HAP-1 (cell line): ENCODE measurements at regions not wholly inside any gene's neighbourhood (a gene's known extent, or its start where the extent isn't known, plus 50 kb on each side); places are given as distances from the start of the nearest gene placed in this dataset.

Experiments
- DNase-seq, 2 experiments: peaks; one replicate each; pipeline ENCODE4 v3.0.0-alpha.2; 2016 to 2020; ENCODE audit warnings: low spot score in 2 of 2
- H3K27me3 ChIP-seq: fragments of 250-450 bp; sonication (Bioruptor Pico); 2 replicates; pipeline ENCODE4 v1.5.1; 2020; ENCODE audit warnings: low read depth, mild to moderate bottlenecking, moderate library complexity
- H3K36me3 ChIP-seq: fragments of 250-450 bp; sonication (Bioruptor Pico); replicated peaks from 2 replicates; pipeline ENCODE4 v1.5.1; 2020; ENCODE audit warnings: mild to moderate bottlenecking
- H3K4me1 ChIP-seq: fragments of 250-450 bp; sonication (Bioruptor Pico); 2 replicates; pipeline ENCODE4 v1.5.1; 2020; ENCODE audit warnings: mild to moderate bottlenecking
- H3K4me3 ChIP-seq: fragments of 250-450 bp; sonication (Bioruptor Pico); 2 replicates; pipeline ENCODE4 v1.5.1; 2020; ENCODE audit warnings: mild to moderate bottlenecking, moderate library complexity
- H3K9me3 ChIP-seq: fragments of 250-450 bp; sonication (Bioruptor Pico); 2 replicates; pipeline ENCODE4 v1.5.1; 2020; ENCODE audit warnings: mild to moderate bottlenecking, moderate library complexity
- in situ Hi-C: fragments of 300-500 bp; cut with MboI; formaldehyde crosslinking; loops from 3 replicates; pipeline ENCODE4 v1.14.3; 2020; ENCODE audit warnings: low sequenced_read_pairs, inconsistent platforms, mixed read lengths

DNA sequence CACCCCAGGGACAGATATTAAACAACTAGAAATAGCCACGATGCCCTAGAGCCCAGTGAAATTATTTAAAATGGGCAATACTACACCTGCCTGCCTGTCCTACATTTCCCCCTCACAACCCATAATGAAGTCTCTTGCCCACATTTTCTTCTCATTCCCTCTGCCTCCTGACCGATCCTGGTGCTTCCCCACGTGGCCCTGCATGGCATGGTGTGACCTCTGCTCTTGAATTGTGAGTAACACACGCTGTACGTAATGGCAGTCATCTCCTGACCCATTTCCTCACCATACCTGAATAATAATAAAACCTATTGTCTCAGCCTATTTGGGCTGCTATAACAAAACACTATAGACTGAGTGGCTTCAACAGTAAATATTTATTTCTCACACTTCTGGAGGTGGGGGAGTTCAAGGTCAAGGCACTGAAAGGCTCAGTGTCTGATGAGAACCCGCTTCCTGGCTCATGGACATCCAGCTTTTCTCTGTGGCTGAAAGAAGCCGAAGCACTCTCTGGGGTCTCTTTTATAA, 77.0 kb upstream of the ENPP6 start:
- no peak for DNase-seq
- in situ Hi-C loops, result no loop called here
- Histone ChIP-seq H3K36me3 (no peaks in the 10 kb centered on the region), H3K4me1 (peaks cover 6% of the 10 kb centered on the region), H3K9me3 (0 out of 2 replicates have a peak, but pooled peaks cover 2% of the 10 kb centered on the region), H3K27me3 (no peaks in the 10 kb centered on the region), H3K4me3 (no peak overlapping the region)

DNA sequence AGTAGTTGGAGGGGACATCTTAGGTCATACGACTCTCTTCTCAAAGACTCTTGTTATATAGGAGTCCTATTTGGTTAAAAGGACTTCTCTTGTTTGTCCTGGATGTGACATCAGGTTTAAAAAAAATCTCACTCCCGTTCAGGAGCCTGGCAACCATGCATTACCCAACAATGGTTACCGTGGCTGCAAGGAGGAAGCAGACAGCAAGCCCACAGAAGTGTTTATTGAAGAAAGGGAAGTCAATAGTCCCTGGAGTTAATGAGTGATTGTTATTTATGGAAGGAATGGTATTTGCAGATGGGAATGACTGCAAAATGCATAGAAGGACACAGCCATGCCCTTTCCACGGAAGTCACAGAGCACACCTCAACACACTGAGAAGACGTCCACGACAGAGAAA, 75.9 kb upstream of the ENPP6 start:
- DNase-seq, result no peak
- H3K36me3 ChIP-seq, result no peaks in the 10 kb centered on the region
- peaks cover 5% of the 10 kb centered on the region for H3K4me1 ChIP-seq
- in situ Hi-C loops, result no loop called here
- no peaks in the 10 kb centered on the region for H3K27me3 ChIP-seq
- H3K9me3 ChIP-seq, result 0 out of 2 replicates have a peak, but pooled peaks cover 2% of the 10 kb centered on the region
- no peak overlapping the region for H3K4me3 ChIP-seq

DNA sequence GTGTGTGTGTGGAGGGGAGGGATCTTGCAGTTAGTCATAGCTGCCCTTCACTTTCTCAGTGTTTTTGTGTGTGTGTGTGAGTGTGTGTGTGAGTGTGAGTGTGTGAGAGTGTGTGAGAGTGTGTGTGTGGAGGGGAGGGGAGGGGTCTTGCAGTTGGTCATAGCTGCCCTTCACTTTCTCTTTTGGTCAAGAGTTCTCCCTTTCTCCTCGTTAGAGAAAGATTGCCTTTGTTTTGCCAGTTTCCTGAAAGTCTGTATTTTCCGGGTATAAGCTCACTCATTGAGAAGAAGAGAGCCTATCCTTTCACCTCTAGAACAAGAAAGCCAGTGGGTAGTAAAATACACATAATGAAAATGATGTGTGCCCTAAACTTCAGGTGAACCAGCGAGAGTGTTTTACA, 75.2 kb upstream of the ENPP6 start:
- Histone ChIP-seq H3K4me1 (no peaks in the 10 kb centered on the region), H3K27me3 (no peaks in the 10 kb centered on the region), H3K36me3 (no peaks in the 10 kb centered on the region), H3K9me3 (0 out of 2 replicates have a peak, but pooled peaks cover 2% of the 10 kb centered on the region), H3K4me3 (no peak overlapping the region)
- DNase-seq, result no peak
- in situ Hi-C loops, result no loop called here

DNA sequence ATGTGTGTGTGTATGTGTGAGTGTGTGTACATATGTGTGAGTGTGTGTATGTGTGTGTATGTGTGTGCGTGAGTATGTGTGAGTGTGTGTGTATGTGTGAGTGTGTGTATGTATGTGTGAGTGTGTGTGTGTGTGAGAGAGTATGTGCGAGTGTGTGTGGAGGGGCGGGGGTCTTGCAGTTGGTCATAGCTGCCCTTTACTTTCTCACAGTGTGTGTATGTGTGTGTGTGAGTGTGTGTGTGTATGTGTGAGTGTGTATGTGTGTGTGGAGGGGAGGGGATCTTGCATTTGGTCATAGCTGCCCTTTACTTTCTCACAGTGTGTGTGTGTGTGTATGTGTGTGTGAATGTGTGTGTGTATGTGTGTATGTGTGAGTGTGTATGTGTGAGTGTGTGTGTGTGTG, 74.8 kb upstream of the ENPP6 start:
- in situ Hi-C loops, result no loop called here
- Histone ChIP-seq H3K36me3 (no peaks in the 10 kb centered on the region), H3K4me3 (no peak overlapping the region), H3K27me3 (no peaks in the 10 kb centered on the region), H3K4me1 (no peaks in the 10 kb centered on the region), H3K9me3 (0 out of 2 replicates have a peak, but pooled peaks cover 2% of the 10 kb centered on the region)
- no peak for DNase-seq

DNA sequence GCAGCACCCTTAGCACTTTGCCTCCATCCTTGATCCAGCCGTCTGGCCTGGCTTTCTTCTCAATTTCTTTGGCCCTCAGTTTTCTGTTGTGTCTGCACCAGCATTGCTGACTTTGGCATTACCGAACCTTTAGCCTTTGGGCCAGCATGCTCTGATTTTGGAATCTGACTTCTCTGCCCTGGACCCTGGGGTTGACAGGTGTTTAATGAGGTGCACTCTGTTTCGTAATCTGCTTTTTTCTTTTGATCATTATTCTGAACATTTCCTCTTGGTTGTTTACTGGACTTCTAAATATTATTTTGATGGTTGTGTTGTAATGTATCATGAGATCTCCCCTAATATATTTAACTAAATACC, 71.5 kb upstream of the ENPP6 start:
- no peaks in the 10 kb centered on the region for H3K9me3 ChIP-seq
- in situ Hi-C loops, result no loop called here
- H3K4me3 ChIP-seq, result no peak overlapping the region
- DNase-seq, result no peak
- peaks cover 9% of the 10 kb centered on the region for H3K4me1 ChIP-seq
- H3K27me3 ChIP-seq, result no peaks in the 10 kb centered on the region
- H3K36me3 ChIP-seq, result no peaks in the 10 kb centered on the region

DNA sequence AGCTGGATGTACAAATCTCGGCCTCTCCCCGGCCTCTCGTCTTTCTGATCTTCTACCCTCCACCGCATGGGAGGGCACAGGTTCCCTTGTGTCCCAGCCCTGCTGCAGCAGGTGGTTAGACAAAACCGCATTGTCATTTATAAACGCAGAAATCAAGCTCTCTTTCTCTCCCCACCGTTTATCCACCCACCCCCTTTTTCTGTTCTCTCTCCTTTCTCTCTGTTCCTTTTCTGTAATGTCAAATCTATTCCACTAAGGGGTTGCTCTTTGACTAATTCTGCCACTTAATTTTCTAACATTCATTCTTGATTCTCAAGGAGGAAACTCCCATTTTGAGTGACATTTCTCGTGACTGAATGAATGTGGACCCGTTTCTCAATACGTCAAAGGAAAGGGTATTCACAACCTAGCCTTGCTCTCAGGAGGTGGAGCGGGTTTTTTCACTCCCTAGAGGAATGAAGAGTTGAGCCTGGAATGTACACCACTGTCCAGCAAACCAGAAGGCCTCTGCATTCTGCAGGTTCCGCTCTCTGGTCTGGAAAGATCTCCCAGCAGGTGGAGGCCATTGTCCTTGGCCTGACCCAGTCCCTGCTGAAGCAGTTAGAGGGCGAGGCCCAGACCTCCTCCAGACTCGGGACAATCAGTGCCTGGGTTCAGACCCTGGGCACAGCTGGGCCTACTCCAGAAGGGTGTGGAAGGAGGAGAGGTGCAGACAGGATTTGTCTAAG, 70.9 kb upstream of the ENPP6 start:
- in situ Hi-C loops, result no loop called here

DNA sequence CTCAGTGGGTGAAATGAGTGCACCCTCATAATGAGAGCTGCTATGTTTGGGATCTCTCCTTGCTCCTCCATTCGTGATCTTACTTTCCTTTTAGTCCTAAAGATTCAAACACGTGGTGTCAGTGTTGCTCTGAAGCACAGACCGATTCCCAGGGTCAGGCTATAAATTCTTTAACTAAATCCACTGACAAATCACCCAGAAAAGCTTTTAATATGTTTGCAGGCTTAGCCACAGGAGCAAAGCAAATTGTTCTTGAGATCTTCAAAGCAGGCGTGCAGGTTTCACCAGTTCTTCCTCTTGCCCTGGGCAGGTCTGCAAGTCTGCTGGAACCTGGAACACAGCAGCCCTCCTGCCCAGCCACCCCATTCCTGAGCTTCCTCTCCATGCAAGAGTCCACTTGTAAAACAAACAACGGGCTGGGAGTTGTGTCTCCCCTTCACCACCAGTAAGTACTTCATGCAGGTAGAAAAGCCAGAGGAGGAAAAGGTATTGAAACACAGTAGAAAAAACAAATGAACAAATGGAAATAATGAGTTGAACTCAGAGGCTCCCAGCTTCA, 70.1 kb upstream of the ENPP6 start:
- in situ Hi-C loops, result no loop called here
- Histone ChIP-seq H3K9me3 (no peaks in the 10 kb centered on the region), H3K4me1 (peaks cover 13% of the 10 kb centered on the region), H3K36me3 (no peaks in the 10 kb centered on the region), H3K4me3 (no peak overlapping the region), H3K27me3 (no peaks in the 10 kb centered on the region)
- DNase-seq, result no peak

More for the DNA sequence above, 70.9 kb upstream of the ENPP6 start:
- Histone ChIP-seq H3K27me3 (no peaks in the 10 kb centered on the region), H3K4me3 (no peak overlapping the region), H3K9me3 (no peaks in the 10 kb centered on the region), H3K4me1 (peaks cover 13% of the 10 kb centered on the region), H3K36me3 (no peaks in the 10 kb centered on the region)
- DNase-seq, result no peak

DNA sequence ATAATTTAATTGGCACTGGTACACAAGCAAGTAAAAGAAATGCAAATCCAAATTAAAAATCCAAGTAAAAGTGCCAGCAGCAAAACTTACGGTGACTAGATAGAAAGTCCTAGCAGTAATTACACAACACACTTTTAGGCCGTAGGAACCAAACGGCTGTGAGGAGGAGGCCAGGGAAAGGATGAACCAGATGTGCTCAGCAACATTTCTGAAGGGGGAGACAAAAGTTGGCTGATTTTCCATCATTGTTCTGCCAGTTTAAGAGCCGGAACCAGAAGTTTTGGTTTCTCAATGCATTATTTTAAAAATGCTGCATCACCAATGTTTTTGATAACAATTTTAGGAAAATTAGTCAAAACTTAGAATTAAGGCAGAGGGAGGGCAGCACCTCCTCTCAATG, 68.7 kb upstream of the ENPP6 start:
- H3K36me3 ChIP-seq, result no peaks in the 10 kb centered on the region
- peaks cover 13% of the 10 kb centered on the region for H3K4me1 ChIP-seq
- no peaks in the 10 kb centered on the region for H3K27me3 ChIP-seq
- in situ Hi-C loops, result no loop called here
- H3K9me3 ChIP-seq, result no peaks in the 10 kb centered on the region
- H3K4me3 ChIP-seq, result no peak overlapping the region
- DNase-seq, result no peak

DNA sequence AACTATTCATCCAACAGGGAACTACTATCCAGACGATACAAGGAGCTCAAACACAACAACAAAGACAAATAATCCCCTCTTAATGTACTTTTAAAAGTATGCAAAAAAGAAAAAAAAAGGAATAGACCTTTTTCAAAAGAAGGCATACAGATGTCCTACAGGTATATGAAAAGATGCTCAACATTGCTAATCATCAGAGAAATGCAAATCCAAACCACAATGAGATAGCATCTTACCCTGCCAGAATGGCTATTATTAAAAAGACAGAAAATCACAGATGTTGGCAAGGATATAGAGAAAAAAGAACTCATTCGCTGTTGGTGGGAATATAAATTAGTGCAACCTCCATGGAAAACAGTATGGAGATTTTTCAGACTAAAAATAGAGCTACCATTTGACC, 67.1 kb upstream of the ENPP6 start:
- H3K4me3 ChIP-seq, result no peak overlapping the region
- H3K27me3 ChIP-seq, result no peaks in the 10 kb centered on the region
- no peaks in the 10 kb centered on the region for H3K36me3 ChIP-seq
- in situ Hi-C loops, result no loop called here
- no peaks in the 10 kb centered on the region for H3K9me3 ChIP-seq
- peaks cover 13% of the 10 kb centered on the region for H3K4me1 ChIP-seq
- peak in 1 of 2 experiments; percentile 44 for DNase-seq

DNA sequence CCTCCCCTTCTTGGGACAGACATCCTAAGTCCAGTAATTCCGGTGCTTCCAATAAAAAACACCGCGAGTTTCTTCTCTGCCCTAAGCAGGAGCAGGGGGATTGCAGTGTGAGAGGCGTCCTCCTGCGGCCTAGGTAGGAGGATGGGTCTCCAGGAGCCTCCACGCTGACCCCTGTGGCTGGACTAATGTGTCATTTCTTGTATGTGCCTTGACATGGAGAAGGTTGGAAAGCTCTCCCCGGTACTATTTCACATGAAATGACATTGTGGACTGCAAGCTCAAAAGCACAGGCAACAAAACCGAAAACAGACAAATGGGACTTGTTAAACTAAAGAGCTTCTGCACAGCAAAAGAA, 66.6 kb upstream of the ENPP6 start:
- H3K4me3 ChIP-seq, result no peak overlapping the region

DNA sequence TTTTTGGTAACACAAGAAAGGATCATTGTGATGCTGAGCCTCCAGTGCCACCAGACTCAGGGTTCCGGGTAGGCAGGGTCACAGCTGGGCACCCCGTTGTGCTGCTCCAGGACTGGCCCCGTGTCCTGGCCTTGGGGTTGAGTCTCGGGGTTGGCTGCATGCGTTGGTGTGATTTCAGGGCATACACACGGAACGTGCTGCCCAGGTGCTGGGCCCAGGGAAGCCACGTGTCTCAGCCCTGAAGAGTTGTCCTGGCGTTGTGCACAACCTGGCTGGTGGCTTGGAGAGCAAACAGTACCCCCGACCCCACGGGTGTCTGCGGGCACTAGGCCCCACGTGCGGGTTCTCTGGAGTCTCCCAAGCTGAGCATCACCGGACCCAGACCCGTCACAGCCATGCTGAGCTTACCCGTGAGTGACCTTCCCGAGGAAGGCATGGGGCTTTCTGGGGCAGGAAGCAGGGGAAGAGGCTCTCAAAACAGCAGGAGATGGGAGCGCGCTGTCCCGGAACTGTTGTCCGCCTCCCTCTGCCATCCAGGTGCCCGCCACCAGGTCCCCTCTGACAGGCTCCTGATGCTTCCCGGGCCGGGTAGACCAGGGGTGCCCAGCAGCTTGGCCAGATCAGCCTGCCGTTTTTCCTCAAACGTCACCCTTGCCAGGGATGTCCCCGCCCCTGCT, 66.1 kb upstream of the ENPP6 start:
- H3K36me3 ChIP-seq, result no peaks in the 10 kb centered on the region
- H3K9me3 ChIP-seq, result no peaks in the 10 kb centered on the region
- no peak overlapping the region for H3K4me3 ChIP-seq
- in situ Hi-C loops, result no loop called here
- H3K27me3 ChIP-seq, result no peaks in the 10 kb centered on the region
- H3K4me1 ChIP-seq, result peaks cover 13% of the 10 kb centered on the region
- DNase-seq, result no peak

More for the DNA sequence above, 66.6 kb upstream of the ENPP6 start:
- Histone ChIP-seq H3K4me1 (peaks cover 13% of the 10 kb centered on the region), H3K27me3 (no peaks in the 10 kb centered on the region), H3K36me3 (no peaks in the 10 kb centered on the region), H3K9me3 (no peaks in the 10 kb centered on the region)
- in situ Hi-C loops, result no loop called here
- DNase-seq, result peak in 1 of 2 experiments; percentile 49

DNA sequence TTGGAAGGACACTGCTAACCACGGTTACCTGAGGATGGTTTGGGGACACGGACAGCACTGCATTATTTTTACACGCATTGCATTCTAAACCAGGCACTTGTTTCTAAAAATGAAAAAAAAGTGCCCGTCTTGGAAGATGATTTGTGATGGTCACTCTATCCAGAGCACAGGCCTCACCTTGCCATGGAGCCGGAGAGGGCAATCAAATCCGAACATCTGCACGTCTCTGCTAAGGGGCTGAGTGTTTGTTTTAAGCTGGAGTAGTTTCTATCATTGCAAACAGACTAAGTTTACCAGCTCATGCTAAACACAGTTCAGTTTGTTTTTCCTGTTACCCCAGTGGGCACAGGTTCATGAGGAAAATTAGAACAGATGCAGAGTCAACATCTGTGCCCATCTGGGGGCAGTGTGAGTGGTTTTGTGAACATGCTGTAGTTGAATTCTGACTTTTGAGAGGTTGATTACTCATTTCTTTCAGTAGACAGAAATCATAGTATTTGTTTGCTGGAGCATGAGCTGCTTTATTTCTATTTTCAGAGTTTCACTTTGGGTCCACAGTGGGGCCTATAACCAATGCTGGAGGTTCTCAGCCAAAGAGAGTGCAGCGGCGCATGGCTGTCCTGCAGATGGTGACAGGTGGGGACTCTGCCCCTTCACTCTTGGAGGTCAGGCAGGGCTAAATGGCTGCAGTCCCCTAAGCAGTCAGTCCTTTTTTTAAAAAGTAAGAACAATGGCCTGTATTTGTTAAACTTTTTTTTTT, 65.4 kb upstream of the ENPP6 start:
- Histone ChIP-seq H3K27me3 (no peaks in the 10 kb centered on the region), H3K36me3 (no peaks in the 10 kb centered on the region), H3K4me3 (no peak overlapping the region), H3K4me1 (peaks cover 13% of the 10 kb centered on the region), H3K9me3 (no peaks in the 10 kb centered on the region)
- in situ Hi-C loops, result no loop called here
- DNase-seq, result no peak

DNA sequence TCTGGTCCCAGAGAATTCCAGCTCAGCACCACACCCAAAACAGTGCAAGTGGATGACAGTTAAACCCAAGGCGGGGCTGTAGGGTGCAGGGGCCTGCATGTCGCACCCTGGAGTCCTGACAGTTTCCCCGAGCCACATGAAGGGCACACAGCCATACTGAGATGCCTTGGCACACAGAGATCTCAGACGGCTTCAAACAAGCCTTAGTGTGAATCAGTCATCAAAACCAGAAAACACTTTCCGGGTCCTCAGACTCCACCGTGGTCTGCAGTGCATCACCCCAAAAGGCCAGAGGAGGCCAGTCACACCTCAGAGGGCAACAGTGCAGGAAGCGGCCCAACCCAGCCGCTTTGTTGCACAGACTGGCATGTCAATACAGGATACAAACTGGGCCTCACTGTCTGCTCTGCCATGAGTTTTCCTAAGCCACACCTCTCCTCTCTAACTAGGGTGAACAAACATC, 64.6 kb upstream of the ENPP6 start:
- Histone ChIP-seq H3K9me3 (no peaks in the 10 kb centered on the region), H3K27me3 (no peaks in the 10 kb centered on the region), H3K4me3 (no peak overlapping the region), H3K4me1 (peaks cover 13% of the 10 kb centered on the region), H3K36me3 (no peaks in the 10 kb centered on the region)
- DNase-seq, result no peak
- in situ Hi-C loops, result no loop called here
